Osteoblast (primary cell): ENCODE measurements at regions not wholly inside any gene's neighbourhood (a gene's known extent, or its start where the extent isn't known, plus 50 kb on each side); places are given as distances from the start of the nearest gene placed in this dataset.

Experiments used
- DNase-seq: peaks from one replicate; pipeline ENCODE4 v3.0.0; 2011; ENCODE audit warnings: low spot score, mixed read lengths; ENCODE audit not compliant: insufficient read length; ENCODE audit errors: missing footprints
- H2AFZ ChIP-seq: 2 replicates; pipeline ENCODE4 v1.6.0; 2011; ENCODE audit warnings: mild to moderate bottlenecking, low read length
- H3K27ac ChIP-seq: 2 replicates; pipeline ENCODE4 v1.5.1; 2011; ENCODE audit warnings: mild to moderate bottlenecking, low read depth, low read length, moderate library complexity
- H3K27me3 ChIP-seq: 2 replicates; pipeline ENCODE4 v1.6.0; 2012; ENCODE audit warnings: mild to moderate bottlenecking, control low read depth, inconsistent platforms, low read length, moderate library complexity; ENCODE audit not compliant: insufficient read depth
- H3K36me3 ChIP-seq: 2 replicates; pipeline ENCODE4 v1.5.1; 2011; ENCODE audit warnings: mild to moderate bottlenecking, low read length, control low read depth, moderate library complexity; ENCODE audit not compliant: insufficient read depth
- H3K4me1 ChIP-seq: 2 replicates; pipeline ENCODE4 v1.5.1; 2011; ENCODE audit warnings: mild to moderate bottlenecking, low read length, control low read depth, moderate library complexity; ENCODE audit not compliant: insufficient read depth
- H3K4me2 ChIP-seq: 2 replicates; pipeline ENCODE4 v1.6.0; 2011; ENCODE audit warnings: mild to moderate bottlenecking, low read length; ENCODE audit not compliant: insufficient read depth
- H3K4me3 ChIP-seq: fragments of 200-600 bp; sonication (generic); 3 replicates; pipeline ENCODE4 v1.5.1; 2012; ENCODE audit warnings: mild to moderate bottlenecking, low read length, inconsistent platforms; ENCODE audit not compliant: insufficient read depth
- H3K79me2 ChIP-seq: 2 replicates; pipeline ENCODE4 v1.6.0; 2012; ENCODE audit warnings: mild to moderate bottlenecking, low read length, control low read depth, inconsistent platforms; ENCODE audit not compliant: insufficient read depth
- H3K9me3 ChIP-seq: 2 replicates; pipeline ENCODE4 v1.5.1; 2011; ENCODE audit warnings: low read depth, low read length, control low read depth
- H4K20me1 ChIP-seq: 2 replicates; pipeline ENCODE4 v1.6.0; 2012; ENCODE audit warnings: mild to moderate bottlenecking, low read length, control low read depth; ENCODE audit not compliant: insufficient read depth
- TF ChIP-seq, protein P1 (sequence below): IDR thresholded peaks from 2 replicates; pipeline ENCODE4 v1.5.1; 2011; ENCODE audit warnings: mild to moderate bottlenecking, low read depth, low read length, moderate library complexity; ENCODE audit errors: extremely low read depth

DNA sequence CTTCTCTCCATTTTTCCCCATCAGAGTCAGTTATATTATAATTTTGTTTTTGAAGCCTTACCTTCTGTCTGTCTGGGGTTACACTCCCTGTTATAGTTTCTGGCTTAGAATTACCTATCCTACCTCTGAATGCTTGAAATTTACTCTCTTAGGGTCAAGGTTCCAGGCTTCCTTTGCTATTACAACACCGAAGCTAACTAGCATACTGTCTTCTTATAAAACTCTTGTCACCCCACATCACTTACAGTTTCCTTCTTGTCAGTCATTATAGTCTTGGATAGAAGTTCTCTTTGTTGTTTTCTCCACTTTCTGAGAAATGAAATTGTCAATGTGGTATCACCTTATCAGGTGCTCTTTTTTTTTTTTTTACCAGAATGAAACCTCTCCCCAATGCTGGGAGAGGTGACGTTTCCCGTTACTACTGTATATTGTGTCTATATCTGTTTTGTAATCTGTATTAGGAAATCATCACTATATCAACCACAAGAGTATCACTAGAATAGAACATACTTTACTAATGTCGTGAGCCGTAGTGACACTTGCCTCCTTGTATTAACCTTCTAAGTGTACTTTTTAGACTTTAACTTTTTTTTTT, 69.2 kb upstream of the PSMA6 start:
- H3K4me3 ChIP-seq, result no peak overlapping the region

DNA sequence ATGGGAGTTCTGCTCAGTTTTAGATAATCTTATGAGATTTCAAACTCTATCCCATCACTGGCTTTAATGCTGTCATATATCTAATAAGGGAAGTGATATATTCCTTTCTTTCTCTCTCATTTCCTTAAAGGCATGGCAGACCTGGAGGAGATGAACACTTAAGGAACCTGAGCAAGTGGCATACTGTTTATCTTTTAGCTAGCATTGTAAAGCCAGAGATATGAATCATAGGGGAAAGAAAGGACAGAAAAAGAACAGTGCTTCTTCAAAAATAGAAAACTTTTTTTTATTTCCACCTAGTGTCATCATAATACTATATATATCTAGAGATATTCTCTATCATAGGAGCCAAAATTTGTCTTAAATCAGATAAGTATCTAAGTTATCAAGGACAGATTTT, 68.3 kb upstream of the PSMA6 start:
- Histone ChIP-seq H3K79me2 (no peaks in the 10 kb centered on the region), H3K27ac (no peak overlapping the region), H3K36me3 (no peaks in the 10 kb centered on the region), H3K4me2 (no peak overlapping the region), H2AFZ (no peak overlapping the region), H3K27me3 (no peaks in the 10 kb centered on the region), H3K4me1 (peaks cover 8% of the 10 kb centered on the region), H3K9me3 (no peaks in the 10 kb centered on the region), H3K4me3 (no peak overlapping the region), H4K20me1 (no peaks in the 10 kb centered on the region)
- TF ChIP-seq, protein P1, sequence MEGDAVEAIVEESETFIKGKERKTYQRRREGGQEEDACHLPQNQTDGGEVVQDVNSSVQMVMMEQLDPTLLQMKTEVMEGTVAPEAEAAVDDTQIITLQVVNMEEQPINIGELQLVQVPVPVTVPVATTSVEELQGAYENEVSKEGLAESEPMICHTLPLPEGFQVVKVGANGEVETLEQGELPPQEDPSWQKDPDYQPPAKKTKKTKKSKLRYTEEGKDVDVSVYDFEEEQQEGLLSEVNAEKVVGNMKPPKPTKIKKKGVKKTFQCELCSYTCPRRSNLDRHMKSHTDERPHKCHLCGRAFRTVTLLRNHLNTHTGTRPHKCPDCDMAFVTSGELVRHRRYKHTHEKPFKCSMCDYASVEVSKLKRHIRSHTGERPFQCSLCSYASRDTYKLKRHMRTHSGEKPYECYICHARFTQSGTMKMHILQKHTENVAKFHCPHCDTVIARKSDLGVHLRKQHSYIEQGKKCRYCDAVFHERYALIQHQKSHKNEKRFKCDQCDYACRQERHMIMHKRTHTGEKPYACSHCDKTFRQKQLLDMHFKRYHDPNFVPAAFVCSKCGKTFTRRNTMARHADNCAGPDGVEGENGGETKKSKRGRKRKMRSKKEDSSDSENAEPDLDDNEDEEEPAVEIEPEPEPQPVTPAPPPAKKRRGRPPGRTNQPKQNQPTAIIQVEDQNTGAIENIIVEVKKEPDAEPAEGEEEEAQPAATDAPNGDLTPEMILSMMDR, result no peak
- DNase-seq, result no peak

More for the DNA sequence above, 69.2 kb upstream of the PSMA6 start:
- Histone ChIP-seq H3K27me3 (no peaks in the 10 kb centered on the region), H2AFZ (no peak overlapping the region), H3K4me2 (no peak overlapping the region), H3K27ac (no peak overlapping the region), H3K4me1 (peaks cover 8% of the 10 kb centered on the region), H3K36me3 (no peaks in the 10 kb centered on the region), H4K20me1 (no peaks in the 10 kb centered on the region), H3K9me3 (no peaks in the 10 kb centered on the region), H3K79me2 (no peaks in the 10 kb centered on the region)
- DNase-seq, result no peak
- TF ChIP-seq, protein P1, result no peak

DNA sequence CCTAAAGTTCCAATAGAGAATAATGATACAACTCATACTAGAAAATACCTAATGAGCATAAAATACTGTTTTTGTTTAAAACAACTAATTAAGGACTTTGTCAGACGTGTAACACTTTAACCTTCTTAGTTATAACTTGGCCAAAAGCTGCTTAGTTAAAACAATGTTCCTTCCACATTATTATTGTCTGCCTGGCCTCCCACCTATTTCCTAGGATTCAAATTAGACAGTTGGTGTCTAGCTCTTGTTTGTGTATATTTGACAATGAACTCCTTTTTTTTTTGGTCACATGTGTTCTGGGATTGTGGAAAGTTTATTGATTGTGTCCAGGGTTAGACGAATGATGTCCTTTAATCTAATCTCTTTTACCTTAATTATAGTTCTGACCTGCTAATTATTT, 67.6 kb upstream of the PSMA6 start:
- Histone ChIP-seq H3K79me2 (no peaks in the 10 kb centered on the region), H4K20me1 (no peaks in the 10 kb centered on the region), H3K4me1 (peaks cover 8% of the 10 kb centered on the region), H3K4me3 (no peak overlapping the region), H3K4me2 (no peak overlapping the region), H3K27me3 (no peaks in the 10 kb centered on the region), H3K27ac (no peak overlapping the region), H2AFZ (no peak overlapping the region), H3K36me3 (no peaks in the 10 kb centered on the region), H3K9me3 (no peaks in the 10 kb centered on the region)
- DNase-seq, result no peak
- TF ChIP-seq, protein P1, result no peak

DNA sequence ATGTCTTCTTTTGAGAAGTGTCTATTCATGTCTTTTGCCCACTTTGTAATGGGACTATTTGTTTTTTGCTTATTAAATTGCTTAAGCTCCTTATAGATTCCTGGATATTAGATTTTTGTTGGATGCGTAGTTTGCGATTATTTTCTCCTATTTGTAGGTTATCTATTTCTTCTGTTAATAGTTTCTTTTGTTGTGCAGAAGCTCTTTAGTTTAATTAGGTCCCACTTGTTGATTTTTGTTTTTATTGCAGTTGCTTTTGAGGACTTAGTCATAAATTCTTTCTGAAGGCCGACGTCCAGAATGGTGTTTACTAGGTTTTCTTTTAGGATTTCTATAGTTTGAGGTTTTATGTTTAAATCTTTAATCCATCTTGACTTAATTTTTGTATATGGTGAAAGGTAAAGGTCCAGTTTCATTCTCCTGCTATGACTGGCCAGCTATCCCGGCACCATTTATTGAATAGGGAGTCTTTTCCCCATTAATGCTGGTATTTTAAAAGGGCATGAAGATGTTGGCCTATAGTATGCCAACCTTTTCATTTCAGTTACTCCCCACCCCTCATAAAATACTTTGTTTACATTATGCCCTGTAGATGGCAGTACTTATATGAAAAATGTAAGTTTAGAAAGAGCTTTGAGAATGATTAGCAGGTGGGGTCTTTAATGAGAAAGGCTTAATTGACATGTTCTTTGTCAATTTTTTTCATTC, 62.9 kb upstream of the PSMA6 start:
- Histone ChIP-seq H3K36me3 (no peaks in the 10 kb centered on the region), H3K9me3 (no peaks in the 10 kb centered on the region), H4K20me1 (no peaks in the 10 kb centered on the region), H3K4me2 (no peak overlapping the region), H3K27me3 (no peaks in the 10 kb centered on the region), H2AFZ (no peak overlapping the region), H3K27ac (no peak overlapping the region), H3K79me2 (no peaks in the 10 kb centered on the region), H3K4me3 (no peak overlapping the region), H3K4me1 (peaks cover 1% of the 10 kb centered on the region)
- TF ChIP-seq, protein P1, result peak; percentile 31
- no peak for DNase-seq
